GM18511 (cell line): ENCODE measurements at regions not wholly inside any gene's neighbourhood (a gene's known extent, or its start where the extent isn't known, plus 50 kb on each side); places are given as distances from the start of the nearest gene placed in this dataset.

ENCODE experiments used
- ATAC-seq: cut with Tn5 transposase; IDR thresholded peaks from one replicate; pipeline ENCODE4 v1.9.1; 2021; ENCODE audit warnings: mild to moderate bottlenecking, moderate library complexity; ENCODE audit not compliant: unreplicated experiment

- no peak for ATAC-seq
Observed at GRCh38 chr9:20291201-20291600, 331.1 kb downstream of the MLLT3 start.

- no peak for ATAC-seq
Observed at GRCh38 chr9:20290257-20290656, 332.0 kb downstream of the MLLT3 start.

- ATAC-seq: peak; percentile 29
Observed at GRCh38 chr9:20289423-20290010, 332.8 kb downstream of the MLLT3 start.

GRCh38 chr9:20286969-20287368 lies 335.3 kb downstream of the MLLT3 start:
- no peak for ATAC-seq

GRCh38 chr9:20286154-20286700 lies 336.1 kb downstream of the MLLT3 start:
- ATAC-seq: no peak

- ATAC-seq: no peak
Observed at GRCh38 chr9:20284601-20285289, 337.6 kb downstream of the MLLT3 start.

- no peak for ATAC-seq
Observed at GRCh38 chr9:20280330-20280729, 342.0 kb downstream of the MLLT3 start.

- no peak for ATAC-seq
Observed at GRCh38 chr9:20276762-20277161, 345.5 kb downstream of the MLLT3 start.

GRCh38 chr9:20271723-20272122 lies 350.6 kb downstream of the MLLT3 start:
- no peak for ATAC-seq

GRCh38 chr9:20271096-20271495 lies 351.2 kb downstream of the MLLT3 start:
- no peak for ATAC-seq

- ATAC-seq: no peak
Observed at GRCh38 chr9:20270161-20270560, 352.1 kb downstream of the MLLT3 start.

GRCh38 chr9:20269620-20270019 lies 352.7 kb downstream of the MLLT3 start:
- ATAC-seq: no peak

- ATAC-seq: no peak
Observed at GRCh38 chr9:20264896-20265295, 357.4 kb downstream of the MLLT3 start.

- ATAC-seq: no peak
Observed at GRCh38 chr9:20262611-20263010, 359.7 kb downstream of the MLLT3 start.

GRCh38 chr9:20256284-20256948 lies 365.9 kb downstream of the MLLT3 start:
- peak; percentile 46 for ATAC-seq

- ATAC-seq: no peak
Observed at GRCh38 chr9:20255052-20255451, 367.2 kb downstream of the MLLT3 start.

GRCh38 chr9:20253635-20254034 lies 368.7 kb downstream of the MLLT3 start:
- ATAC-seq: no peak

GRCh38 chr9:20252778-20253177 lies 369.5 kb downstream of the MLLT3 start:
- no peak for ATAC-seq

GRCh38 chr9:20250791-20251190 lies 371.5 kb downstream of the MLLT3 start:
- ATAC-seq: no peak

GRCh38 chr9:20244271-20244670 lies 378.0 kb downstream of the MLLT3 start:
- no peak for ATAC-seq

- no peak for ATAC-seq
Observed at GRCh38 chr9:20243841-20244240, 378.5 kb downstream of the MLLT3 start.
